Lower leg skin (tissue), 4 donors: ENCODE measurements at regions not wholly inside any gene's neighbourhood (a gene's known extent, or its start where the extent isn't known, plus 50 kb on each side); places are given as distances from the start of the nearest gene placed in this dataset.

ENCODE experiments used
- DNase-seq, 2 donors: peaks; one replicate each; pipeline ENCODE4 v3.0.0-alpha.2; 2019; ENCODE audit warnings: low spot score in 2 of 2
- H3K4me3 ChIP-seq: fragments of 200-600 bp; sonication (generic); 2 replicates; pipeline ENCODE4 v1.5.1; 2017; ENCODE audit warnings: mild to moderate bottlenecking, low read depth; ENCODE audit not compliant: poor library complexity, severe bottlenecking
- POLR2A ChIP-seq, 2 donors: fragments of 450-650 bp; IDR thresholded peaks; one replicate each; pipeline ENCODE4 v1.6.1; 2016 to 2017; ENCODE audit warnings: antibody characterized with exemption in 2 of 2, mild to moderate bottlenecking in 1 of 2, moderate library complexity in 1 of 2
- WGBS, 2 donors: methylation state at CpG; one replicate each; pipeline ENCODE4 v1.1.5; 2018; 5-methylcytosine and 5-hydroxymethylcytosine counted together
- intact Hi-C: fragments of 100-400 bp; cut with DNase I; formaldehyde crosslinking; loops from one replicate; pipeline ENCODE4 v1.15.0; 2023; ENCODE audit warnings: low total_unique reads
- TF ChIP-seq, protein P1 (sequence below), 3 donors: fragments of 450-650 bp; IDR thresholded peaks; one replicate each; pipeline ENCODE4 v1.5.1; 2016; ENCODE audit warnings: antibody characterized with exemption in 3 of 3, mild to moderate bottlenecking in 3 of 3, moderate library complexity in 2 of 3

DNA sequence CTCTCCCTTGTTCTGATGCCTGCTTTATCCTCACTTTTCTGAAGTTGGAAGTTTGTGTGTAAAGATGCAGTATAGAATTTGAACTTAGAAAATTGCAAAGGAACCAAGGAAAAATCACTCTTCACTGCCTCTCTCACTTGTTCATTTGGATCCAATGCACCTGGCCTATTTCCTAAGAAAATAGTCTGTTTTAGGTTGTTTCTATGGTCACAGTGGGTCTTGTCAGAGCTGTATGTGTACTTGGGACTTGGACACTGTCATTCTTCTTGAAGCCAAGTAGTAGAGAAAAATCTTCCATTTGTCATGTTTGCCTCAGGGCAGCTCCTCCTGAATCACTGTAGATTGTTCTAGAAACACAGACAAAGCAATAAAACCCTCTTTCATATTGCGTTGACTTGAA is 80.3 kb upstream of the SESTD1 start:
- intact Hi-C loops = no loop called here
- WGBS, 2 donors = 41% methylated on average over 1 of the region's 1 CpG

DNA sequence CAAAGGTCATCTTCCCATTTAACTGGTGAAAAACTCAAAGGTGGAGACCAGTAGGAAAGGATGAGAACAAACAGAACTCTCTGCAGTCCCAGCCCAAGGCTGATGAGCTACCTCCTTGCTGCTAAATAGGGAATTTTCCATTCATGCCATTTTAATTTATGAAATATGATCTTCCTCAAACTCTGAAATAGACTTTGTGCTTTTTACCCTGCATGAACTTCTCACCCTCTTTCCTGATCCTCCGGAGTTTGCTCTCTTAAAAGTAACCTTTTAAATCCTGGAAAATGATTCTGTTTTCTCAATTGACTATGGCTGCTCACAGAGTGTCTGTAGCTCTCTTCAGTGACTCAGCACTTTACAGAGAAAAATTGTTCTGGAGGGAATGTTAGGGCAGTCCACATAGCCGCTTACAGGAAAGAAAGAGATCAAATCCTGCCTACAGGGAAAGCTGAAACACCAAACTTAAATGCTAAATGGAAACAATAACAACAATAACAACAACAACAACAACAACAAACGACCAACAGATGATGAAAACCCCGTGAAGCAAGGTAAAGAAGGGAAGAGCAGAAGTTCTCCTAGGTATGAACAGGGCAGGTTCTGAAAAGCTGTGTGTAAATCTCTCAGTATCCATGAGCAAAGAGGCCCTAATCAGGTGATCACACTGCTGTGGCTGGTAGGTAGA is 79.8 kb upstream of the SESTD1 start:
- no peak overlapping the region for H3K4me3 ChIP-seq
- no peak for DNase-seq
- 33 to 43% methylated on average over 4 of the region's 4 CpGs for WGBS, 2 donors
- intact Hi-C loops = no loop called here
- no peak for TF ChIP-seq POLR2A (IDR thresholded peaks at IDR 0.05)
- TF ChIP-seq, protein P1, sequence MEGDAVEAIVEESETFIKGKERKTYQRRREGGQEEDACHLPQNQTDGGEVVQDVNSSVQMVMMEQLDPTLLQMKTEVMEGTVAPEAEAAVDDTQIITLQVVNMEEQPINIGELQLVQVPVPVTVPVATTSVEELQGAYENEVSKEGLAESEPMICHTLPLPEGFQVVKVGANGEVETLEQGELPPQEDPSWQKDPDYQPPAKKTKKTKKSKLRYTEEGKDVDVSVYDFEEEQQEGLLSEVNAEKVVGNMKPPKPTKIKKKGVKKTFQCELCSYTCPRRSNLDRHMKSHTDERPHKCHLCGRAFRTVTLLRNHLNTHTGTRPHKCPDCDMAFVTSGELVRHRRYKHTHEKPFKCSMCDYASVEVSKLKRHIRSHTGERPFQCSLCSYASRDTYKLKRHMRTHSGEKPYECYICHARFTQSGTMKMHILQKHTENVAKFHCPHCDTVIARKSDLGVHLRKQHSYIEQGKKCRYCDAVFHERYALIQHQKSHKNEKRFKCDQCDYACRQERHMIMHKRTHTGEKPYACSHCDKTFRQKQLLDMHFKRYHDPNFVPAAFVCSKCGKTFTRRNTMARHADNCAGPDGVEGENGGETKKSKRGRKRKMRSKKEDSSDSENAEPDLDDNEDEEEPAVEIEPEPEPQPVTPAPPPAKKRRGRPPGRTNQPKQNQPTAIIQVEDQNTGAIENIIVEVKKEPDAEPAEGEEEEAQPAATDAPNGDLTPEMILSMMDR (IDR thresholded peaks at IDR 0.05) = no peak

More for the DNA sequence above, 80.3 kb upstream of the SESTD1 start:
- TF ChIP-seq POLR2A (IDR thresholded peaks at IDR 0.05) = no peak
- TF ChIP-seq, protein P1 (IDR thresholded peaks at IDR 0.05) = no peak
- H3K4me3 ChIP-seq = no peak overlapping the region
- DNase-seq = no peak

DNA sequence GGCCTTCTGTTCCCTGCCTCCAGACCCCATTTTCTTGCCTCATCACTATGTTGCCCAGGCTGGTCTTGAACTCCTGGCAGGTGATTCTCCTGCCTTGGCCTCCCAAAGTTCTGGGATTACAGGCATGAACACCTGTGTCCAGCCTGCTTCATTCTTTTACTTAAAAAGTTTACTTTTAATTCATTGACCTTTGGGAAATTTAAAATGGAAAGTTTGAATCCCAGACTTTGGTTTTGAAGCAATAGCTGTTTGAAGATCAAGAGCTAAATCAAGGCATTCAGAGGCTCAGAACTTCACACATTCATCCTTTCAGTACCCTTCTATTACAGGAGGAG is 79.3 kb upstream of the SESTD1 start:
- H3K4me3 ChIP-seq = no peak overlapping the region
- TF ChIP-seq POLR2A (IDR thresholded peaks at IDR 0.05) = no peak
- TF ChIP-seq, protein P1 (IDR thresholded peaks at IDR 0.05) = no peak
- no peak for DNase-seq
- intact Hi-C loops = no loop called here

DNA sequence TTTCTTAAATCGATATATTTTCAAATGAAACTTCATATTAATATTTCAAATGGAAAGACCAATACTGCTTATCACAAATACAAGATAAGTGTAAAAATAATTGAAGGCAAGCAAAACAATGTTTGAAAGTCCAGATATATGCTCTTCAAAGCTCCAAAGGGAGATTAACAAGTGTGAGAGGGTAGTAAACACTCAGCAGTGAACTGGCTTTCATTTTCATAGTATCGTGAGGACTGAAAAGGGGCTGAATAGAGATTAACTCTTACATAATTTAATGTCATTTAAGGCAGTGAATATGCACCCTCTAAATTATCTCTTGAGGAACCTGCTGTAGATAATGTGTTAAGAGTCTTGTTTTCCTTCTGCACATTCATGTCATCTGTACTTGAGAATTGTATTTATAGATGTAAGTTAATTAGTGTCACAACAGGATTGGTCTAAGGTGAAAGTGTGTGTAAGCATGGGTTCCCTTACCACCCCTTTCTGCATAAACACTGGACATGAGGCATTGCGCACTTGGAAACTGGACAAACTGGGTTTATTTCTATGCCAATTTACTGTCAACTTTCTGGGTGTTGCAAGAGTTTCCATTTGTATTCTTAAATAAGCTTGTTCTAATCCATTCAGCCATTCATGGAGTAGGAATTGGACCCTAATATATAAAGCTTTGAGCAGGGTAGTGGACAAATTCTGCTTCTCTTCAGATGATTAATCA is 76.7 kb upstream of the SESTD1 start:
- no peak for DNase-seq
- WGBS, 2 donors = 84 to 86% methylated on average over 3 of the region's 3 CpGs
- no peak for TF ChIP-seq POLR2A (IDR thresholded peaks at IDR 0.05)
- TF ChIP-seq, protein P1 (IDR thresholded peaks at IDR 0.05) = no peak

DNA sequence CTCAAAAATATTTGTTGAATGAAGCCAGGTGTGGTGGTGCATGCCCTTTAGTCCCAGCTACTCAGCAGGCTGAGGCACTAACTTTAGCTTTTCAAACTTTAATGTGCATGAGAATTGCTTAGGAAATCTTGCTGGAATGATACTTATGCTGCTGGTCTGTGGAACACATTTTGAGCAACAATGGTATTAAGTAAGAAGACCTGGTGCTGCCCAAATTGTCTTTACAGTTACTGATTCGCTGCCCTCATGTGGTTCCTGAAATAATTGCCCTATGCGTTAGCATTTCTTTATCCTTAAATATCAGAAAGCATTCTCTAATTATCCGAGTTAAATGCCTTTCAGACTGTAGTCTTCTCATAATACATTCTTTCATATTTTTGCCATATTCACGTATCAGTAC is 76.0 kb upstream of the SESTD1 start:
- intact Hi-C loops = no loop called here
- TF ChIP-seq, protein P1 (IDR thresholded peaks at IDR 0.05) = no peak
- TF ChIP-seq POLR2A (IDR thresholded peaks at IDR 0.05) = no peak
- H3K4me3 ChIP-seq = no peak overlapping the region
- DNase-seq = peak in 1 of 2 donors; percentile 21
- 58 to 73% methylated on average over 4 of the region's 4 CpGs for WGBS, 2 donors

More for the DNA sequence above, 76.7 kb upstream of the SESTD1 start:
- intact Hi-C loops = no loop called here
- H3K4me3 ChIP-seq = no peak overlapping the region
